Nephron (organoid): ENCODE measurements at regions not wholly inside any gene's neighbourhood (a gene's known extent, or its start where the extent isn't known, plus 50 kb on each side); places are given as distances from the start of the nearest gene placed in this dataset.
A peak's percentile ranks its signal among the peaks of the same experiment; 100 is the strongest.

Experiments
- H3K27ac Mint-ChIP-seq, 3 experiments: 2 replicates each; pipeline ENCODE4 v1.8.0; 2020; ENCODE audit warnings: mixed read lengths in 3 of 3, mild to moderate bottlenecking in 2 of 3, moderate library complexity in 1 of 3
- H3K27me3 Mint-ChIP-seq: 2 replicates; pipeline ENCODE4 v1.8.0; 2021; ENCODE audit warnings: low read depth, mild to moderate bottlenecking, moderate library complexity, mixed read lengths
- H3K36me3 Mint-ChIP-seq: 2 replicates; pipeline ENCODE4 v1.8.0; 2020; ENCODE audit warnings: low read depth, mixed read lengths
- H3K4me1 Mint-ChIP-seq: 2 replicates; pipeline ENCODE4 v1.8.0; 2020; ENCODE audit warnings: mixed read lengths
- H3K4me3 Mint-ChIP-seq, 3 experiments: 2 replicates each; pipeline ENCODE4 v1.8.0; 2020; ENCODE audit warnings: mild to moderate bottlenecking in 3 of 3, mixed read lengths in 3 of 3, moderate library complexity in 2 of 3
- H3K9me3 Mint-ChIP-seq: 2 replicates; pipeline ENCODE4 v1.8.0; 2020; ENCODE audit warnings: mixed read lengths
- CTCF ChIP-seq, 3 experiments: fragments of 200-600 bp; sonication (generic); IDR thresholded peaks; one replicate each; pipeline ENCODE4 v1.5.0; 2021; ENCODE audit warnings: antibody characterized with exemption in 3 of 3; ENCODE audit not compliant: unreplicated experiment in 3 of 3

GRCh38 chr15:62756995-62757360, 285.6 kb upstream of the TPM1 start:
- peaks cover 52% of the 10 kb centered on the region for H3K36me3 Mint-ChIP-seq
- no peak for TF ChIP-seq CTCF (IDR thresholded peaks at IDR 0.05; ENCODE audit: unreplicated experiment in 3 of 3)
- H3K9me3 Mint-ChIP-seq, result no peaks in the 10 kb centered on the region
- H3K27me3 Mint-ChIP-seq, result no peaks in the 10 kb centered on the region
- H3K27ac Mint-ChIP-seq, result peak overlapping the region in 1 of 3 experiments; percentile 93
- H3K4me1 Mint-ChIP-seq, result peaks cover 16% of the 10 kb centered on the region
- no peak overlapping the region for H3K4me3 Mint-ChIP-seq

GRCh38 chr15:62757535-62757934, 285.0 kb upstream of the TPM1 start:
- Mint-ChIP-seq H3K9me3 (no peaks in the 10 kb centered on the region), H3K27ac (peak overlapping the region in 2 of 3 experiments; percentile 17 to 93), H3K36me3 (peaks cover 54% of the 10 kb centered on the region), H3K4me1 (peaks cover 16% of the 10 kb centered on the region), H3K4me3 (no peak overlapping the region), H3K27me3 (no peaks in the 10 kb centered on the region)
- TF ChIP-seq CTCF (IDR thresholded peaks at IDR 0.05; ENCODE audit: unreplicated experiment in 3 of 3), result no peak

GRCh38 chr15:62758126-62758951, 284.2 kb upstream of the TPM1 start:
- H3K27ac Mint-ChIP-seq, result peak overlapping the region; percentile 47 to 93 (median 85)
- H3K4me3 Mint-ChIP-seq, result no peak overlapping the region
- no peaks in the 10 kb centered on the region for H3K27me3 Mint-ChIP-seq
- peaks cover 54% of the 10 kb centered on the region for H3K36me3 Mint-ChIP-seq
- H3K4me1 Mint-ChIP-seq, result peaks cover 16% of the 10 kb centered on the region
- no peak for TF ChIP-seq CTCF (IDR thresholded peaks at IDR 0.05; ENCODE audit: unreplicated experiment in 3 of 3)
- no peaks in the 10 kb centered on the region for H3K9me3 Mint-ChIP-seq

- Mint-ChIP-seq H3K27ac (peak overlapping the region; percentile 47 to 93 (median 85)), H3K27me3 (no peaks in the 10 kb centered on the region), H3K4me1 (peaks cover 16% of the 10 kb centered on the region), H3K9me3 (no peaks in the 10 kb centered on the region), H3K4me3 (no peak overlapping the region), H3K36me3 (peaks cover 57% of the 10 kb centered on the region)
- TF ChIP-seq CTCF (IDR thresholded peaks at IDR 0.05; ENCODE audit: unreplicated experiment in 3 of 3), result no peak
Observed at GRCh38 chr15:62758952-62759349, 283.6 kb upstream of the TPM1 start.

- peaks cover 16% of the 10 kb centered on the region for H3K4me1 Mint-ChIP-seq
- H3K4me3 Mint-ChIP-seq, result no peak overlapping the region
- H3K9me3 Mint-ChIP-seq, result no peaks in the 10 kb centered on the region
- no peaks in the 10 kb centered on the region for H3K27me3 Mint-ChIP-seq
- peak overlapping the region in 2 of 3 experiments; percentile 65 to 93 for H3K27ac Mint-ChIP-seq
- no peak for TF ChIP-seq CTCF (IDR thresholded peaks at IDR 0.05; ENCODE audit: unreplicated experiment in 3 of 3)
- peaks cover 57% of the 10 kb centered on the region for H3K36me3 Mint-ChIP-seq
Observed at GRCh38 chr15:62760538-62760937, 282.0 kb upstream of the TPM1 start.

GRCh38 chr15:62765916-62766315, 276.6 kb upstream of the TPM1 start:
- TF ChIP-seq CTCF (IDR thresholded peaks at IDR 0.05; ENCODE audit: unreplicated experiment in 3 of 3), result no peak

More at GRCh38 chr15:62765916-62766315, 276.6 kb upstream of the TPM1 start:
- H3K27ac Mint-ChIP-seq, result no peak overlapping the region
- peaks cover 4% of the 10 kb centered on the region for H3K4me1 Mint-ChIP-seq
- H3K27me3 Mint-ChIP-seq, result no peaks in the 10 kb centered on the region
- no peak overlapping the region for H3K4me3 Mint-ChIP-seq
- H3K36me3 Mint-ChIP-seq, result peaks cover 68% of the 10 kb centered on the region
- H3K9me3 Mint-ChIP-seq, result no peaks in the 10 kb centered on the region
